BE2C (cell line): ENCODE measurements at regions not wholly inside any gene's neighbourhood (a gene's known extent, or its start where the extent isn't known, plus 50 kb on each side); places are given as distances from the start of the nearest gene placed in this dataset.
A peak's percentile ranks its signal among the peaks of the same experiment; 100 is the strongest.
"Not testable (repeated sequence)": the region's sequence is repeated elsewhere in the genome, so short reads cannot be mapped to it uniquely, and the experiment has no call there.

Source experiments
- DNase-seq: peaks from one replicate; pipeline ENCODE4 v3.0.0-alpha.2; 2020
- H3K27me3 ChIP-seq: fragments of 250-450 bp; sonication (Bioruptor Pico); 2 replicates; pipeline ENCODE4 v1.5.1; 2020; ENCODE audit warnings: mild to moderate bottlenecking
- H3K36me3 ChIP-seq: fragments of 250-450 bp; sonication (Bioruptor Pico); 2 replicates; pipeline ENCODE4 v1.5.1; 2020; ENCODE audit warnings: mild to moderate bottlenecking
- H3K4me1 ChIP-seq: fragments of 250-450 bp; sonication (Bioruptor Pico); 2 replicates; pipeline ENCODE4 v1.5.1; 2020
- H3K4me3 ChIP-seq: 2 replicates; pipeline ENCODE4 v1.5.1; 2011; ENCODE audit warnings: low read depth, low read length
- H3K9me3 ChIP-seq: fragments of 250-450 bp; sonication (Bioruptor Pico); 2 replicates; pipeline ENCODE4 v1.5.1; 2020
- TF ChIP-seq, protein P1 (sequence below): IDR thresholded peaks from 2 replicates; pipeline ENCODE4 v1.5.1; 2012; ENCODE audit warnings: mild to moderate bottlenecking, low read depth, low read length

GRCh38 chr12:103024650-103025049, 67.2 kb downstream of the ASCL1 start:
- Histone ChIP-seq H3K4me1 (peaks cover 14% of the 10 kb centered on the region), H3K36me3 (no peaks in the 10 kb centered on the region), H3K4me3 (no peak overlapping the region), H3K9me3 (no peaks in the 10 kb centered on the region), H3K27me3 (no peaks in the 10 kb centered on the region)
- TF ChIP-seq, protein P1, sequence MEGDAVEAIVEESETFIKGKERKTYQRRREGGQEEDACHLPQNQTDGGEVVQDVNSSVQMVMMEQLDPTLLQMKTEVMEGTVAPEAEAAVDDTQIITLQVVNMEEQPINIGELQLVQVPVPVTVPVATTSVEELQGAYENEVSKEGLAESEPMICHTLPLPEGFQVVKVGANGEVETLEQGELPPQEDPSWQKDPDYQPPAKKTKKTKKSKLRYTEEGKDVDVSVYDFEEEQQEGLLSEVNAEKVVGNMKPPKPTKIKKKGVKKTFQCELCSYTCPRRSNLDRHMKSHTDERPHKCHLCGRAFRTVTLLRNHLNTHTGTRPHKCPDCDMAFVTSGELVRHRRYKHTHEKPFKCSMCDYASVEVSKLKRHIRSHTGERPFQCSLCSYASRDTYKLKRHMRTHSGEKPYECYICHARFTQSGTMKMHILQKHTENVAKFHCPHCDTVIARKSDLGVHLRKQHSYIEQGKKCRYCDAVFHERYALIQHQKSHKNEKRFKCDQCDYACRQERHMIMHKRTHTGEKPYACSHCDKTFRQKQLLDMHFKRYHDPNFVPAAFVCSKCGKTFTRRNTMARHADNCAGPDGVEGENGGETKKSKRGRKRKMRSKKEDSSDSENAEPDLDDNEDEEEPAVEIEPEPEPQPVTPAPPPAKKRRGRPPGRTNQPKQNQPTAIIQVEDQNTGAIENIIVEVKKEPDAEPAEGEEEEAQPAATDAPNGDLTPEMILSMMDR = no peak
- no peak for DNase-seq

GRCh38 chr12:103026643-103027042, 69.2 kb downstream of the ASCL1 start:
- peaks cover 20% of the 10 kb centered on the region for H3K4me1 ChIP-seq
- peak; percentile 63 for DNase-seq
- H3K4me3 ChIP-seq, H3K36me3 ChIP-seq, H3K27me3 ChIP-seq, H3K9me3 ChIP-seq: not testable (repeated sequence)

GRCh38 chr12:103028881-103029639, 71.6 kb downstream of the ASCL1 start:
- Histone ChIP-seq H3K27me3 (no peaks in the 10 kb centered on the region), H3K4me3 (no peak overlapping the region), H3K36me3 (no peaks in the 10 kb centered on the region), H3K4me1 (peaks cover 28% of the 10 kb centered on the region), H3K9me3 (no peaks in the 10 kb centered on the region)
- TF ChIP-seq, protein P1 = no peak
- DNase-seq = no peak

DNA sequence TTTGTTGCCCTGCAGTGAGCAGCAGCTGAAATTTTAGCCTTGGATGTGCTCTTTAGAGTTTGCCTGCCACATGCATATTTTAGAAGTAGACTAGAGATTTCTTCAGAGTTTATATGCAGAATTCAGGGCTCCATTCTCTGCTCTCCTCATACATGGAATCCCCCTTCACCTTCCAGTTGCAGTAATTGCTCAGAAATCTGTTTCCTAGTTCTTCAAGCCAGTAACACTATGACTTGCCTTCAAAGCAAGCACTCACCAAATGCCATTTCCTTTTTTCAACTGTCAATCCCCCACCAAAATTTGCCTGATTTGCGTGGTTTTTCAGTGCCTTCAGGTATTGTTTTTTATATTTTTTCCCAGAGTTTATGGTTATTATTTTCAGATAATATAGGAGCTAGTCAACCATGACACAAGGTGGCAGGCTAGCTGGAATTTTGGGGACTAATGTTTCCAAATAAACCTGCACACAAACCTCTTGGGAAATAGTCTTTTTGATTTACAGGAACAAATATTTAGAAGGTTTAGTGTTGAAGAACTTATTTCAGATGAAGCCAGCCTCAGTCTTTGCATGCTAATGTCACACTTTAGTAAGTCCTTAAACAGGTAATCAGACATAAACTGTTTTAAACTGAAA, 79.2 kb downstream of the ASCL1 start:
- Histone ChIP-seq H3K9me3 (no peaks in the 10 kb centered on the region), H3K36me3 (no peaks in the 10 kb centered on the region), H3K27me3 (no peaks in the 10 kb centered on the region), H3K4me3 (no peak overlapping the region), H3K4me1 (peaks cover 7% of the 10 kb centered on the region; the same call in 1 of the 2 replicates)
- TF ChIP-seq, protein P1 = 0 out of 2 replicates have a peak, but pooled peaks have one; percentile 3
- no peak for DNase-seq

DNA sequence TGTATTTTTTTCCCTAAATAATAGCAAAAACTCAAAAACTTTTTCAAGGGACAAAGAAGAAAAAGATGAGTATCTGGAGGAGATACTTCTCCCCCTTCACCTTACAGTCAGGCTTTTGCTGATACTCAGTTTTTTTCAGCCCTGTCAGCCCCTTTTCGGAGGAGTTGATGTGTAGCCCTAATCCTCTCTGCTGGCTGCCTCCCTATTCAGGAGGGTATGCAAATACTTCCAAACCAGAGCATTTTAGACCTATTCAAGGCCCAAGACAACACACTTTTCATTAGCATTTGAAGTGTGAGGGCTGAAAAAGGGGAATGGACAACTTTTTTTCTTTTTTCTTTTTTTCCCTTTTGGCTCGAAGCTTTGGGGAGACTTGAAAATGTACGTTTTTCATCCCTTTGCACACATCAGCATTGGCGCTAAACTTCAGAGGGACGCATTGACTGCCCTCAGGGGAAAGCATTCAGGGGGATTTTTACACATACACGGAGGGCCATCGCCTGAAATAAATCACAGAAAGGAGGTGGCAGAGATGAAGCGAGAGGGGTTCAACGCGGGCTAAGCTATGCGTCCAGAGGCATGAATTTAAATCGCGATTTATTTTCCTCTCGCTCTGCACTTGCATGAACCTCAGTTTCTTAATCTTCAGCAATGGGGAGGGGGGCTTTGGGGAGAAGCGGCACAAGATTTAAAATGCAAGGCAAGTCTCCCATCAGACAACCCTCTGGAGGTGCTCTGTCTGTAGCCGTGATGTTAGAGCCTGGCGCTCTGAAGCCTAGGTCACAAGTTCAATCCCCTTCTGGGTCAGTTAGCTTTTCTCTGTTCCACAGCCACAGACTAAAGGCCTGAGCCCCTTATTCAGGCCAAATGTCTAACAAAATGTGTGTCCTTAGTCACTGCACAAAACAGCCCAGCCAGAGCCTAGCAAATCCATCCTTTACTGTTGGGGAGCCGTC, 86.3 kb downstream of the ASCL1 start:
- H3K9me3 ChIP-seq = no peaks in the 10 kb centered on the region
- TF ChIP-seq, protein P1 = no peak
- H3K27me3 ChIP-seq = no peaks in the 10 kb centered on the region
- DNase-seq = no peak
- no peaks in the 10 kb centered on the region for H3K36me3 ChIP-seq
- H3K4me1 ChIP-seq = 0 out of 2 replicates have a peak, but pooled peaks cover 2% of the 10 kb centered on the region
- H3K4me3 ChIP-seq = no peak overlapping the region

- peaks cover 12% of the 10 kb centered on the region for H3K4me1 ChIP-seq
- TF ChIP-seq, protein P1 = no peak
- H3K9me3 ChIP-seq = no peaks in the 10 kb centered on the region
- H3K27me3 ChIP-seq = no peaks in the 10 kb centered on the region
- H3K36me3 ChIP-seq = no peaks in the 10 kb centered on the region
- DNase-seq = no peak
- H3K4me3 ChIP-seq = no peak overlapping the region
Observed at GRCh38 chr12:103046154-103046553, 88.7 kb downstream of the ASCL1 start.
